Medulla oblongata (tissue), 1 donor: ENCODE measurements at regions not wholly inside any gene's neighbourhood (a gene's known extent, or its start where the extent isn't known, plus 50 kb on each side); places are given as distances from the start of the nearest gene placed in this dataset.
A peak's percentile ranks its signal among the peaks of the same experiment; 100 is the strongest.
"Not testable (repeated sequence)": the region's sequence is repeated elsewhere in the genome, so short reads cannot be mapped to it uniquely, and the experiment has no call there.

Experiments used
- DNase-seq: peaks from one replicate; pipeline ENCODE4 v3.0.0-alpha.2; 2015; ENCODE audit errors: extremely low spot score

GRCh38 chr10:2196272-2196671 lies 458.9 kb upstream of the ADARB2 start:
- DNase-seq: no peak

- DNase-seq: not testable (repeated sequence)
These were observed 452.0 kb upstream of the ADARB2 start for GRCh38 chr10:2189356-2189755.

GRCh38 chr10:2188371-2188770 lies 451.0 kb upstream of the ADARB2 start:
- DNase-seq: no peak

- no peak for DNase-seq
These were observed 436.0 kb upstream of the ADARB2 start for GRCh38 chr10:2173327-2173726.

- no peak for DNase-seq
These were observed 428.6 kb upstream of the ADARB2 start for GRCh38 chr10:2165771-2166460.

GRCh38 chr10:2150288-2150687 lies 413.0 kb upstream of the ADARB2 start:
- DNase-seq: no peak

- DNase-seq: no peak
These were observed 408.7 kb upstream of the ADARB2 start for GRCh38 chr10:2145926-2146478.

GRCh38 chr10:2145491-2145890 lies 408.2 kb upstream of the ADARB2 start:
- DNase-seq: no peak

GRCh38 chr10:2144584-2144983 lies 407.3 kb upstream of the ADARB2 start:
- DNase-seq: no peak

- DNase-seq: no peak
These were observed 406.0 kb upstream of the ADARB2 start for GRCh38 chr10:2143213-2143835.

GRCh38 chr10:2139746-2140145 lies 402.4 kb upstream of the ADARB2 start:
- no peak for DNase-seq

GRCh38 chr10:2137549-2138174 lies 400.3 kb upstream of the ADARB2 start:
- no peak for DNase-seq

- no peak for DNase-seq
These were observed 393.5 kb upstream of the ADARB2 start for GRCh38 chr10:2130705-2131305.

- DNase-seq: no peak
These were observed 391.7 kb upstream of the ADARB2 start for GRCh38 chr10:2128991-2129390.

- no peak for DNase-seq
These were observed 386.8 kb upstream of the ADARB2 start for GRCh38 chr10:2124135-2124534.

GRCh38 chr10:2122431-2123124 lies 385.3 kb upstream of the ADARB2 start:
- peak; percentile 48 for DNase-seq

- peak; percentile 46 for DNase-seq
These were observed 384.6 kb upstream of the ADARB2 start for GRCh38 chr10:2121929-2122328.

- DNase-seq: no peak
These were observed 384.0 kb upstream of the ADARB2 start for GRCh38 chr10:2121315-2121714.

- peak; percentile 22 for DNase-seq
These were observed 383.4 kb upstream of the ADARB2 start for GRCh38 chr10:2120746-2121145.

- no peak for DNase-seq
These were observed 382.0 kb upstream of the ADARB2 start for GRCh38 chr10:2119316-2119715.

GRCh38 chr10:2118201-2118600 lies 380.9 kb upstream of the ADARB2 start:
- no peak for DNase-seq

GRCh38 chr10:2117641-2118040 lies 380.3 kb upstream of the ADARB2 start:
- DNase-seq: no peak
